Endothelial cell of umbilical vein (primary cell): ENCODE measurements at regions not wholly inside any gene's neighbourhood (a gene's known extent, or its start where the extent isn't known, plus 50 kb on each side); places are given as distances from the start of the nearest gene placed in this dataset.

Experiments
- BruUV-seq: library from RNA; stranded (reverse); fragments of 400-500 nt; replicated peaks from 2 replicates; lab custom pipeline; 2021; lab: Mats Ljungman, UMichigan
- CTCF ChIA-PET: fragments of 300-600, 350-600 bp; sonication (Branson Sonifier 250); formaldehyde crosslinking; loops from one replicate; lab custom pipeline; 2021; ENCODE audit warnings: antibody characterized with exemption, inconsistent platforms; lab: Charles Lee
- POLR2A ChIA-PET: fragments of 300-600, 350-600 bp; sonication (Branson Sonifier 250); formaldehyde crosslinking; loops from one replicate; lab custom pipeline; 2021; ENCODE audit warnings: antibody characterized with exemption, inconsistent platforms; lab: Charles Lee
- DNase-seq: peaks from one replicate; pipeline ENCODE4 v3.0.0-alpha.2; 2011; ENCODE audit warnings: low read depth, low spot score
- FAIRE-seq: peaks from 2 replicates; lab custom pipeline; 2011; peaks lifted over from hg19 to GRCh38; lab: Jason Lieb, UNC
- H2AFZ ChIP-seq: 2 replicates; pipeline ENCODE4 v1.6.0; 2012; ENCODE audit warnings: low read depth, low read length, control low read depth, inconsistent platforms
- H3K27ac ChIP-seq: 2 replicates; pipeline ENCODE4 v1.5.1; 2011; ENCODE audit warnings: low read depth, mild to moderate bottlenecking, control low read depth, low read length, moderate library complexity; ENCODE audit not compliant: insufficient read depth
- H3K27me3 ChIP-seq, 2 experiments: 2 replicates each; pipeline versions ENCODE4 v1.6.0 to v1.6.1; 2011; ENCODE audit warnings: low read length in 2 of 2, mixed read lengths in 1 of 2; ENCODE audit not compliant: control insufficient read depth in 2 of 2, insufficient read depth in 2 of 2
- H3K36me3 ChIP-seq, 2 experiments: 2 replicates in 1 of 2; 3 replicates in 1 of 2; pipeline ENCODE4 v1.5.1; 2011; ENCODE audit warnings: low read length in 2 of 2, mild to moderate bottlenecking in 1 of 2, moderate library complexity in 1 of 2; ENCODE audit not compliant: control insufficient read depth in 2 of 2, insufficient read depth in 2 of 2; ENCODE audit errors: extremely low read depth in 1 of 2
- H3K4me1 ChIP-seq: 3 replicates; pipeline ENCODE4 v1.5.1; 2011; ENCODE audit warnings: mild to moderate bottlenecking, low read length; ENCODE audit not compliant: control insufficient read depth, insufficient read depth; ENCODE audit errors: extremely low read depth
- H3K4me2 ChIP-seq: 2 replicates; pipeline ENCODE4 v1.6.1; 2011; ENCODE audit warnings: low read length, control low read depth, mixed read lengths; ENCODE audit not compliant: insufficient read depth
- H3K4me3 ChIP-seq, 3 experiments: fragments of 200-600 bp in 1 of 3; sonication (generic), shearing (Covaris generic) in 1 of 3; replicated peaks in 1 of 3; 2 replicates each; pipeline ENCODE4 v1.5.1; 2011 to 2016; ENCODE audit warnings: control low read depth in 3 of 3, low read length in 3 of 3, mild to moderate bottlenecking in 2 of 3, inconsistent platforms in 1 of 3, low read depth in 1 of 3, moderate library complexity in 1 of 3; ENCODE audit not compliant: insufficient read depth in 1 of 3
- H3K79me2 ChIP-seq: 2 replicates; pipeline ENCODE4 v1.6.0; 2012; ENCODE audit warnings: low read length, inconsistent platforms; ENCODE audit not compliant: control insufficient read depth, insufficient read depth
- H3K9ac ChIP-seq: replicated peaks from 2 replicates; pipeline ENCODE3; 2011; ENCODE audit warnings: low read length, control low read depth; ENCODE audit not compliant: insufficient read depth; ENCODE audit errors: extremely low read depth
- H3K9me1 ChIP-seq: replicated peaks from 3 replicates; pipeline ENCODE4 v1.6.0; 2011; ENCODE audit warnings: mild to moderate bottlenecking, low read length; ENCODE audit not compliant: control insufficient read depth, insufficient read depth; ENCODE audit errors: extremely low read depth
- H3K9me3 ChIP-seq: replicated peaks from 2 replicates; pipeline ENCODE4 v1.5.1; 2012; ENCODE audit warnings: low read length, inconsistent platforms; ENCODE audit not compliant: control insufficient read depth, insufficient read depth
- H4K20me1 ChIP-seq: replicated peaks from 2 replicates; pipeline ENCODE3; 2011; ENCODE audit warnings: mild to moderate bottlenecking, low read length; ENCODE audit not compliant: control insufficient read depth, insufficient read depth; ENCODE audit errors: extremely low read depth
- EZH2 ChIP-seq: IDR thresholded peaks from 2 replicates; pipeline ENCODE4 v1.6.1; 2012; ENCODE audit warnings: borderline replicate concordance, low read depth, mild to moderate bottlenecking, moderate library complexity, low read length, inconsistent platforms; ENCODE audit not compliant: severe bottlenecking
- FOS ChIP-seq: IDR thresholded peaks from 2 replicates; pipeline ENCODE4 v1.6.1; 2011; ENCODE audit warnings: mild to moderate bottlenecking, low read length, moderate library complexity, borderline replicate concordance; ENCODE audit not compliant: insufficient read depth
- GATA2 ChIP-seq: IDR thresholded peaks from 2 replicates; pipeline ENCODE4 v1.7.0; 2011; ENCODE audit warnings: low read depth, mild to moderate bottlenecking, moderate library complexity, mixed read lengths, low read length; ENCODE audit not compliant: insufficient read length, insufficient read depth
- JUN ChIP-seq: IDR thresholded peaks from 2 replicates; pipeline ENCODE4 v1.6.1; 2011; ENCODE audit warnings: borderline replicate concordance, low read depth; ENCODE audit not compliant: insufficient read length, insufficient read depth
- MYC ChIP-seq: IDR thresholded peaks from one replicate; pipeline ENCODE4 v1.6.1; 2011; ENCODE audit warnings: mild to moderate bottlenecking, low read depth, low read length
- POLR2A ChIP-seq: IDR thresholded peaks from 2 replicates; pipeline ENCODE4 v1.6.1; 2012; ENCODE audit warnings: low read depth, mild to moderate bottlenecking, control low read depth, low read length
- POLR2AphosphoS5 ChIP-seq: IDR thresholded peaks from 2 replicates; pipeline ENCODE4 v1.6.1; 2012; ENCODE audit warnings: low read depth, mild to moderate bottlenecking, control low read depth, low read length, moderate library complexity; ENCODE audit not compliant: insufficient read depth
- dilution Hi-C: fragments of 300-500 bp; cut with MboI; formaldehyde crosslinking; loops from one replicate; pipeline ENCODE4 v1.15.0; 2019; ENCODE audit warnings: low sequenced_read_pairs; ENCODE audit not compliant: extremely low pct_ligation_motif_present
- intact Hi-C: fragments of 100-400 bp; cut with micrococcal nuclease; formaldehyde crosslinking; loops from one replicate; pipeline ENCODE4 v1.10.0; 2022
- TF ChIP-seq, protein P1 (sequence below): IDR thresholded peaks from 2 replicates; pipeline ENCODE4 v1.6.1; 2011; ENCODE audit not compliant: insufficient read depth, insufficient read length
- TF ChIP-seq, protein P2 (sequence below), 2 donors: IDR thresholded peaks; 1 replicate in 1 of 2; 2 replicates in 1 of 2; pipeline ENCODE4 v1.5.1; 2011; ENCODE audit warnings: low read length in 2 of 2, mild to moderate bottlenecking in 2 of 2, moderate library complexity in 2 of 2, control low read depth in 1 of 2, inconsistent platforms in 1 of 2, low read depth in 1 of 2; ENCODE audit not compliant: insufficient read depth in 1 of 2; ENCODE audit errors: extremely low read depth in 1 of 2

DNA sequence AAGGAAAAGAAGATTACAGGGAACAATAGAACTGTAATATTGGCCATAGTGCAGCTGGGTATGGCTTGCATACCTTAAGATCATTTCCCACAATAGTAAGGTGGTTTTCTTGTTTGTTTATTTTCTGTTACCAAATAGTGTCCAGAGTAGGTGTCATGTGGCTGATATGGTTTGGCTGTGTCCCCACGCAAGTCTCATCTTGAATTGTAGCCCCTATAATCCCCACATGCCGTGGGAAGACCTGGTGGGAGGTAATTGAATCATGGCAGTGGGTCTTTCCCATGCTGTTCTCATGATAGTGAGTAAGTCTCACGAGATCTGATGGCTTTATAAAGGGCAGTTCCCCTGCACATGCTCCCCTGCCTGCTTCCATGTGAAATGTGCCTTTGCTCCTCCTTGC lies 190.1 kb downstream of the ICOS start:
- no peak for FAIRE-seq
- no TSS peak for BruUV-seq
- no peaks in the 10 kb centered on the region for H3K9me3 ChIP-seq
- H3K9me1 ChIP-seq = no peaks in the 10 kb centered on the region
- H3K9ac ChIP-seq = no peak overlapping the region
- H3K27ac ChIP-seq = no peak overlapping the region
- no peaks in the 10 kb centered on the region for H3K79me2 ChIP-seq
- no peak overlapping the region for H3K4me3 ChIP-seq
- ChIA-PET CTCF (interaction anchor here (1.3 to 1.6 kb wide), 2 partner anchors 9 to 19 kb away, joined by 3 to 4 read pairs; no protein-coding TSS in a partner anchor), POLR2A (no interaction called here)
- H3K4me1 ChIP-seq = no peaks in the 10 kb centered on the region
- peaks cover 2 to 4% of the 10 kb centered on the region in 2 experiments for H3K27me3 ChIP-seq
- H3K36me3 ChIP-seq = no peaks in the 10 kb centered on the region
- no peak overlapping the region for H3K4me2 ChIP-seq
- TF ChIP-seq EZH2 (no peak), FOS (no peak), POLR2AphosphoS5 (no peak), POLR2A (no peak), MYC (no peak), JUN (no peak), GATA2 (no peak)
- TF ChIP-seq, protein P1, sequence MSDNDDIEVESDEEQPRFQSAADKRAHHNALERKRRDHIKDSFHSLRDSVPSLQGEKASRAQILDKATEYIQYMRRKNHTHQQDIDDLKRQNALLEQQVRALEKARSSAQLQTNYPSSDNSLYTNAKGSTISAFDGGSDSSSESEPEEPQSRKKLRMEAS = no peak
- TF ChIP-seq, protein P2, sequence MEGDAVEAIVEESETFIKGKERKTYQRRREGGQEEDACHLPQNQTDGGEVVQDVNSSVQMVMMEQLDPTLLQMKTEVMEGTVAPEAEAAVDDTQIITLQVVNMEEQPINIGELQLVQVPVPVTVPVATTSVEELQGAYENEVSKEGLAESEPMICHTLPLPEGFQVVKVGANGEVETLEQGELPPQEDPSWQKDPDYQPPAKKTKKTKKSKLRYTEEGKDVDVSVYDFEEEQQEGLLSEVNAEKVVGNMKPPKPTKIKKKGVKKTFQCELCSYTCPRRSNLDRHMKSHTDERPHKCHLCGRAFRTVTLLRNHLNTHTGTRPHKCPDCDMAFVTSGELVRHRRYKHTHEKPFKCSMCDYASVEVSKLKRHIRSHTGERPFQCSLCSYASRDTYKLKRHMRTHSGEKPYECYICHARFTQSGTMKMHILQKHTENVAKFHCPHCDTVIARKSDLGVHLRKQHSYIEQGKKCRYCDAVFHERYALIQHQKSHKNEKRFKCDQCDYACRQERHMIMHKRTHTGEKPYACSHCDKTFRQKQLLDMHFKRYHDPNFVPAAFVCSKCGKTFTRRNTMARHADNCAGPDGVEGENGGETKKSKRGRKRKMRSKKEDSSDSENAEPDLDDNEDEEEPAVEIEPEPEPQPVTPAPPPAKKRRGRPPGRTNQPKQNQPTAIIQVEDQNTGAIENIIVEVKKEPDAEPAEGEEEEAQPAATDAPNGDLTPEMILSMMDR (IDR thresholded peaks at IDR 0.05; ENCODE audit: extremely low read depth in 1 of 2, insufficient read depth in 1 of 2, low read depth in 1 of 2, low read length in 2 of 2) = no peak
- DNase-seq = no peak
- no peak overlapping the region for H2AFZ ChIP-seq
- H4K20me1 ChIP-seq = no peaks in the 10 kb centered on the region
- intact Hi-C loops = no loop called here
- dilution Hi-C loops = no loop called here
